ENCODE measurements at regions not wholly inside any gene's neighbourhood (a gene's known extent, or its start where the extent isn't known, plus 50 kb on each side); places are given as distances from the start of the nearest gene placed in this dataset.

DNA sequence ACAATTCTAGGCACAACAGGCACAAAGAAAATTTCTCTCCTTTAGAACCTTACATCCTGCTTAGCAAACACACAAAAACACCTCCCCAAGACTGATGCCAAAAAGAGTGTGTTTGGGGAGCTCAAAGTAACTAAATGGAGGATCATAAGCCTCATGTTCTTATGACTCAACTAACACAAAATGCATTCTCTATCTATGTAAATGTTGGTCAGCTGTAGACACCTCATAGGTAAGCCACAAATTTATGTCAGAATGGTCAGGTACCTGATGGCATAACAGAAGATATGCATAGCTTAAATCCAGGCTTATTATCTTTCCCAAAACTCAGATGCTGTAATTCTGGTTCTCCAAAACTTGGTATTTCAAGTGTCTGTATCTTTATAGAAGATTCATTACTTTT is 315.1 kb downstream of the C7orf25 start:
- TF ChIP-seq, protein P1, sequence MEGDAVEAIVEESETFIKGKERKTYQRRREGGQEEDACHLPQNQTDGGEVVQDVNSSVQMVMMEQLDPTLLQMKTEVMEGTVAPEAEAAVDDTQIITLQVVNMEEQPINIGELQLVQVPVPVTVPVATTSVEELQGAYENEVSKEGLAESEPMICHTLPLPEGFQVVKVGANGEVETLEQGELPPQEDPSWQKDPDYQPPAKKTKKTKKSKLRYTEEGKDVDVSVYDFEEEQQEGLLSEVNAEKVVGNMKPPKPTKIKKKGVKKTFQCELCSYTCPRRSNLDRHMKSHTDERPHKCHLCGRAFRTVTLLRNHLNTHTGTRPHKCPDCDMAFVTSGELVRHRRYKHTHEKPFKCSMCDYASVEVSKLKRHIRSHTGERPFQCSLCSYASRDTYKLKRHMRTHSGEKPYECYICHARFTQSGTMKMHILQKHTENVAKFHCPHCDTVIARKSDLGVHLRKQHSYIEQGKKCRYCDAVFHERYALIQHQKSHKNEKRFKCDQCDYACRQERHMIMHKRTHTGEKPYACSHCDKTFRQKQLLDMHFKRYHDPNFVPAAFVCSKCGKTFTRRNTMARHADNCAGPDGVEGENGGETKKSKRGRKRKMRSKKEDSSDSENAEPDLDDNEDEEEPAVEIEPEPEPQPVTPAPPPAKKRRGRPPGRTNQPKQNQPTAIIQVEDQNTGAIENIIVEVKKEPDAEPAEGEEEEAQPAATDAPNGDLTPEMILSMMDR (IDR thresholded peaks at IDR 0.05; ENCODE audit: insufficient read depth, low read depth, low read length), result no peak
- no peak for TF ChIP-seq EZH2 (IDR thresholded peaks at IDR 0.05; ENCODE audit: insufficient read depth, low read length)

All from astrocyte (in vitro differentiated cells and primary cell).